ENCODE measurements at regions not wholly inside any gene's neighbourhood (a gene's known extent, or its start where the extent isn't known, plus 50 kb on each side); places are given as distances from the start of the nearest gene placed in this dataset.

- no peak for TF ChIP-seq JUND (IDR thresholded peaks at IDR 0.05; ENCODE audit: low read depth)
- in situ Hi-C loops (cut with HindIII; ENCODE audit: low pct_unique_long_range_greater_than_20kb, low sequenced_read_pairs), result no loop called here
- no peak for DNase-seq (ENCODE audit: low read depth in 1 of 2, low spot score in 1 of 2)
Observed at GRCh38 chr2:5798084-5798483, 105.9 kb downstream of the SOX11 start.

- TF ChIP-seq JUND (IDR thresholded peaks at IDR 0.05; ENCODE audit: low read depth), result no peak
- in situ Hi-C loops (cut with HindIII; ENCODE audit: low pct_unique_long_range_greater_than_20kb, low sequenced_read_pairs), result no loop called here
- DNase-seq (ENCODE audit: low read depth in 1 of 2, low spot score in 1 of 2), result no peak
Observed at GRCh38 chr2:5799348-5799747, 107.2 kb downstream of the SOX11 start.

GRCh38 chr2:5803547-5803946 lies 111.4 kb downstream of the SOX11 start:
- in situ Hi-C loops (cut with HindIII; ENCODE audit: low pct_unique_long_range_greater_than_20kb, low sequenced_read_pairs), result no loop called here
- TF ChIP-seq JUND (IDR thresholded peaks at IDR 0.05; ENCODE audit: low read depth), result no peak
- no peak for DNase-seq (ENCODE audit: low read depth in 1 of 2, low spot score in 1 of 2)

- DNase-seq (ENCODE audit: low read depth in 1 of 2, low spot score in 1 of 2), result peak in 1 of 2 experiments; percentile 2
- no peak for TF ChIP-seq JUND (IDR thresholded peaks at IDR 0.05; ENCODE audit: low read depth)
- in situ Hi-C loops (cut with HindIII; ENCODE audit: low pct_unique_long_range_greater_than_20kb, low sequenced_read_pairs), result no loop called here
Observed at GRCh38 chr2:5818961-5819600, 126.9 kb downstream of the SOX11 start.

- in situ Hi-C loops (cut with HindIII; ENCODE audit: low pct_unique_long_range_greater_than_20kb, low sequenced_read_pairs), result no loop called here
- DNase-seq (ENCODE audit: low read depth in 1 of 2, low spot score in 1 of 2), result no peak
- TF ChIP-seq JUND (IDR thresholded peaks at IDR 0.05; ENCODE audit: low read depth), result no peak
Observed at GRCh38 chr2:5824126-5824525, 131.9 kb downstream of the SOX11 start.

GRCh38 chr2:5825686-5826085 lies 133.5 kb downstream of the SOX11 start:
- TF ChIP-seq JUND (IDR thresholded peaks at IDR 0.05; ENCODE audit: low read depth), result no peak
- in situ Hi-C loops (cut with HindIII; ENCODE audit: low pct_unique_long_range_greater_than_20kb, low sequenced_read_pairs), result no loop called here
- DNase-seq (ENCODE audit: low read depth in 1 of 2, low spot score in 1 of 2), result no peak

GRCh38 chr2:5826979-5827655 lies 134.9 kb downstream of the SOX11 start:
- in situ Hi-C loops (cut with HindIII; ENCODE audit: low pct_unique_long_range_greater_than_20kb, low sequenced_read_pairs), result no loop called here
- TF ChIP-seq JUND (IDR thresholded peaks at IDR 0.05; ENCODE audit: low read depth), result no peak
- DNase-seq (ENCODE audit: low read depth in 1 of 2, low spot score in 1 of 2), result no peak

- no peak for TF ChIP-seq JUND (IDR thresholded peaks at IDR 0.05; ENCODE audit: low read depth)
- no peak for DNase-seq (ENCODE audit: low read depth in 1 of 2, low spot score in 1 of 2)
- in situ Hi-C loops (cut with HindIII; ENCODE audit: low pct_unique_long_range_greater_than_20kb, low sequenced_read_pairs), result no loop called here
Observed at GRCh38 chr2:5834501-5834900, 142.3 kb downstream of the SOX11 start.

- in situ Hi-C loops (cut with HindIII; ENCODE audit: low pct_unique_long_range_greater_than_20kb, low sequenced_read_pairs), result no loop called here
- no peak for TF ChIP-seq JUND (IDR thresholded peaks at IDR 0.05; ENCODE audit: low read depth)
- no peak for DNase-seq (ENCODE audit: low read depth in 1 of 2, low spot score in 1 of 2)
Observed at GRCh38 chr2:5839550-5839949, 147.4 kb downstream of the SOX11 start.

GRCh38 chr2:5841126-5841525 lies 148.9 kb downstream of the SOX11 start:
- DNase-seq (ENCODE audit: low read depth in 1 of 2, low spot score in 1 of 2), result no peak
- TF ChIP-seq JUND (IDR thresholded peaks at IDR 0.05; ENCODE audit: low read depth), result no peak
- in situ Hi-C loops (cut with HindIII; ENCODE audit: low pct_unique_long_range_greater_than_20kb, low sequenced_read_pairs), result no loop called here

- in situ Hi-C loops (cut with HindIII; ENCODE audit: low pct_unique_long_range_greater_than_20kb, low sequenced_read_pairs), result no loop called here
- no peak for TF ChIP-seq JUND (IDR thresholded peaks at IDR 0.05; ENCODE audit: low read depth)
- DNase-seq (ENCODE audit: low read depth in 1 of 2, low spot score in 1 of 2), result no peak
Observed at GRCh38 chr2:5842326-5842725, 150.1 kb downstream of the SOX11 start.

GRCh38 chr2:5845798-5846330 lies 153.7 kb downstream of the SOX11 start:
- TF ChIP-seq JUND (IDR thresholded peaks at IDR 0.05; ENCODE audit: low read depth), result no peak
- in situ Hi-C loops (cut with HindIII; ENCODE audit: low pct_unique_long_range_greater_than_20kb, low sequenced_read_pairs), result no loop called here
- no peak for DNase-seq (ENCODE audit: low read depth in 1 of 2, low spot score in 1 of 2)

- no peak for TF ChIP-seq JUND (IDR thresholded peaks at IDR 0.05; ENCODE audit: low read depth)
- no peak for DNase-seq (ENCODE audit: low read depth in 1 of 2, low spot score in 1 of 2)
- in situ Hi-C loops (cut with HindIII; ENCODE audit: low pct_unique_long_range_greater_than_20kb, low sequenced_read_pairs), result no loop called here
Observed at GRCh38 chr2:5846881-5847280, 154.7 kb downstream of the SOX11 start.
